HEK293 (cell line): ENCODE measurements at regions not wholly inside any gene's neighbourhood (a gene's known extent, or its start where the extent isn't known, plus 50 kb on each side); places are given as distances from the start of the nearest gene placed in this dataset.

ENCODE experiments used
- CTCF ChIA-PET: fragments of 350-600 bp; formaldehyde crosslinking; extraction: SDS; loops from one replicate; lab custom pipeline; 2021; ENCODE audit warnings: antibody characterized with exemption; lab: Yijun Ruan, JAX
- POLR2A ChIA-PET: fragments of 300-600 bp; formaldehyde crosslinking; extraction: SDS; loops from one replicate; lab custom pipeline; 2020; ENCODE audit warnings: antibody characterized with exemption, inconsistent platforms; lab: Yijun Ruan, JAX
- H3K27ac ChIP-seq: fragments of 200-500 bp; sonication (Bioruptor generic); 2 replicates; pipeline ENCODE4 v1.5.1; 2014; ENCODE audit warnings: low read depth, low read length, control low read depth, inconsistent platforms; ENCODE audit errors: extremely low read depth
- H3K36me3 ChIP-seq, 2 experiments: fragments of 200-500 bp in 1 of 2; sonication (Bioruptor generic) in 1 of 2; 1 replicate in 1 of 2; 2 replicates in 1 of 2; pipeline ENCODE4 v1.5.1; 2014 to 2017; ENCODE audit warnings: inconsistent platforms in 2 of 2, low read length in 2 of 2; ENCODE audit not compliant: control insufficient read depth in 2 of 2, insufficient read depth in 1 of 2
- H3K4me1 ChIP-seq: fragments of 200-500 bp; sonication (Bioruptor generic); 2 replicates; pipeline ENCODE4 v1.5.1; 2014; ENCODE audit warnings: mild to moderate bottlenecking, low read length, inconsistent platforms; ENCODE audit not compliant: control insufficient read depth, insufficient read depth
- H3K4me3 ChIP-seq: 2 replicates; pipeline ENCODE4 v1.5.1; 2011; ENCODE audit warnings: low read depth, mild to moderate bottlenecking, control low read depth, low read length, moderate library complexity
- H3K9me3 ChIP-seq: fragments of 200-500 bp; sonication (Bioruptor generic); 2 replicates; pipeline ENCODE4 v1.5.1; 2014; ENCODE audit warnings: low read depth, low read length, inconsistent platforms; ENCODE audit not compliant: control insufficient read depth, insufficient read depth
- AEBP2 ChIP-seq: fragments of 450-650 bp; formaldehyde crosslinking; IDR thresholded peaks from 2 replicates; pipeline ENCODE4 v1.5.1; 2016; ENCODE audit warnings: missing biosample characterization, missing genetic modification characterization, borderline replicate concordance
- GFI1B ChIP-seq: fragments of 450-650 bp; formaldehyde crosslinking; IDR thresholded peaks from 2 replicates; pipeline ENCODE4 v1.5.1; 2016; ENCODE audit warnings: missing biosample characterization, missing genetic modification characterization
- HIC1 ChIP-seq: fragments of 450-650 bp; formaldehyde crosslinking; IDR thresholded peaks from 2 replicates; pipeline ENCODE4 v1.5.1; 2016; ENCODE audit warnings: missing biosample characterization, missing genetic modification characterization
- KLF1 ChIP-seq: fragments of 450-650 bp; formaldehyde crosslinking; IDR thresholded peaks from 2 replicates; pipeline ENCODE4 v1.5.1; 2016; ENCODE audit warnings: missing biosample characterization, missing genetic modification characterization
- KLF16 ChIP-seq: fragments of 450-650 bp; formaldehyde crosslinking; IDR thresholded peaks from 2 replicates; pipeline ENCODE4 v1.5.1; 2017; ENCODE audit warnings: missing biosample characterization, missing genetic modification characterization
- PATZ1 ChIP-seq: fragments of 450-650 bp; formaldehyde crosslinking; IDR thresholded peaks from 2 replicates; pipeline ENCODE4 v1.5.1; 2016; ENCODE audit warnings: missing biosample characterization, missing genetic modification characterization
- TCF7L2 ChIP-seq: IDR thresholded peaks from 2 replicates; pipeline ENCODE4 v1.6.1; 2011; ENCODE audit warnings: low read depth, mild to moderate bottlenecking, inconsistent platforms, low read length, moderate library complexity, borderline replicate concordance
- TSHZ1 ChIP-seq: fragments of 450-650 bp; formaldehyde crosslinking; IDR thresholded peaks from 2 replicates; pipeline ENCODE4 v1.5.1; 2016; ENCODE audit warnings: missing biosample characterization, missing genetic modification characterization, borderline replicate concordance
- ZBTB7A ChIP-seq: fragments of 450-650 bp; formaldehyde crosslinking; IDR thresholded peaks from 2 replicates; pipeline ENCODE4 v1.5.1; 2016; ENCODE audit warnings: low read depth, missing biosample characterization, missing genetic modification characterization
- ZFP41 ChIP-seq: fragments of 450-650 bp; formaldehyde crosslinking; IDR thresholded peaks from 2 replicates; pipeline ENCODE4 v1.5.1; 2016; ENCODE audit warnings: missing biosample characterization, missing genetic modification characterization, borderline replicate concordance
- ZNF19 ChIP-seq: fragments of 450-650 bp; formaldehyde crosslinking; IDR thresholded peaks from 2 replicates; pipeline ENCODE4; 2016; ENCODE audit warnings: missing biosample characterization, missing genetic modification characterization, low read depth
- ZNF248 ChIP-seq: fragments of 450-650 bp; formaldehyde crosslinking; IDR thresholded peaks from 2 replicates; pipeline ENCODE4 v1.5.1; 2017; ENCODE audit warnings: missing biosample characterization, missing genetic modification characterization
- ZNF280D ChIP-seq: fragments of 450-650 bp; formaldehyde crosslinking; IDR thresholded peaks from 2 replicates; pipeline ENCODE4 v1.5.1; 2016; ENCODE audit warnings: missing biosample characterization, missing genetic modification characterization
- ZNF366 ChIP-seq: fragments of 450-650 bp; formaldehyde crosslinking; conservative IDR thresholded peaks from 2 replicates; pipeline ENCODE4 v1.5.1; 2016; ENCODE audit warnings: missing biosample characterization, missing genetic modification characterization
- ZNF391 ChIP-seq: fragments of 450-650 bp; formaldehyde crosslinking; IDR thresholded peaks from 2 replicates; pipeline ENCODE4 v1.5.1; 2016; ENCODE audit warnings: low read depth, missing biosample characterization, missing genetic modification characterization, borderline replicate concordance
- ZNF416 ChIP-seq: fragments of 450-650 bp; formaldehyde crosslinking; IDR thresholded peaks from 2 replicates; pipeline ENCODE4 v1.5.1; 2016; ENCODE audit warnings: missing biosample characterization, missing genetic modification characterization
- ZNF433 ChIP-seq: fragments of 450-650 bp; formaldehyde crosslinking; IDR thresholded peaks from 2 replicates; pipeline ENCODE4 v1.5.1; 2016; ENCODE audit warnings: missing biosample characterization, missing genetic modification characterization, low read depth
- ZNF548 ChIP-seq: fragments of 450-650 bp; formaldehyde crosslinking; IDR thresholded peaks from 2 replicates; pipeline ENCODE4 v1.5.1; 2016; ENCODE audit warnings: missing biosample characterization, missing genetic modification characterization
- ZNF549 ChIP-seq: fragments of 450-650 bp; IDR thresholded peaks from 2 replicates; pipeline ENCODE4 v1.5.1; 2018; ENCODE audit warnings: missing biosample characterization, missing genetic modification characterization, mild to moderate bottlenecking, inconsistent platforms, moderate library complexity
- ZNF585B ChIP-seq: fragments of 450-650 bp; formaldehyde crosslinking; IDR thresholded peaks from 2 replicates; pipeline ENCODE4 v1.5.1; 2016; ENCODE audit warnings: missing biosample characterization, missing genetic modification characterization
- ZNF621 ChIP-seq: fragments of 450-650 bp; formaldehyde crosslinking; IDR thresholded peaks from 2 replicates; pipeline ENCODE4 v1.5.1; 2017; ENCODE audit warnings: missing biosample characterization, missing genetic modification characterization
- ZNF664 ChIP-seq: fragments of 450-650 bp; formaldehyde crosslinking; IDR thresholded peaks from 2 replicates; pipeline ENCODE4 v1.5.1; 2016; ENCODE audit warnings: missing biosample characterization, missing genetic modification characterization
- ZSCAN4 ChIP-seq: fragments of 450-650 bp; formaldehyde crosslinking; IDR thresholded peaks from 2 replicates; pipeline ENCODE4 v1.5.1; 2017; ENCODE audit warnings: missing biosample characterization, missing genetic modification characterization

GRCh38 chr12:125373375-125373774 lies 308.1 kb downstream of the AACS start:
- H3K9me3 ChIP-seq = no peaks in the 10 kb centered on the region
- no peak overlapping the region for H3K4me3 ChIP-seq
- no peaks in the 10 kb centered on the region for H3K36me3 ChIP-seq
- ChIA-PET POLR2A (no interaction called here), CTCF (no interaction called here)
- H3K4me1 ChIP-seq = no peaks in the 10 kb centered on the region
- no peak overlapping the region for H3K27ac ChIP-seq
- no peak for TF ChIP-seq ZNF391
- no peak for TF ChIP-seq TSHZ1 (tag by site-specific recombination)
- TF ChIP-seq ZNF416 (tag by site-specific recombination) = no peak
- no peak for TF ChIP-seq ZNF548 (tag by site-specific recombination)
- TF ChIP-seq KLF1 (tag by site-specific recombination) = no peak
- no peak for TF ChIP-seq ZBTB7A (tag by site-specific recombination)
- no peak for TF ChIP-seq ZNF549
- no peak for TF ChIP-seq AEBP2 (tag by site-specific recombination)
- TF ChIP-seq ZSCAN4 (tag by site-specific recombination) = no peak
- no peak for TF ChIP-seq KLF16 (tag by site-specific recombination)
- TF ChIP-seq TCF7L2 = no peak

- no peak overlapping the region for H3K4me3 ChIP-seq
- H3K36me3 ChIP-seq = no peaks in the 10 kb centered on the region
- H3K9me3 ChIP-seq = no peaks in the 10 kb centered on the region
- CTCF ChIA-PET = no interaction called here
- POLR2A ChIA-PET = no interaction called here
- H3K4me1 ChIP-seq = no peaks in the 10 kb centered on the region
- no peak overlapping the region for H3K27ac ChIP-seq
- TF ChIP-seq ZNF585B (tag by site-specific recombination) (no peak), ZNF248 (no peak), GFI1B (tag by site-specific recombination) (no peak), ZNF280D (tag by site-specific recombination) (no peak), ZNF366 (tag by site-specific recombination) (no peak), HIC1 (tag by site-specific recombination) (no peak), ZNF664 (tag by site-specific recombination) (no peak), ZNF19 (tag by site-specific recombination) (no peak), ZNF433 (tag by site-specific recombination) (no peak), PATZ1 (tag by site-specific recombination) (no peak), ZNF621 (tag by site-specific recombination) (no peak), ZFP41 (tag by site-specific recombination) (no peak), TCF7L2 (no peak)
Measured at GRCh38 chr12:125376422-125376821, 311.2 kb downstream of the AACS start.
